OCI-LY1 (cell line): ENCODE measurements at regions not wholly inside any gene's neighbourhood (a gene's known extent, or its start where the extent isn't known, plus 50 kb on each side); places are given as distances from the start of the nearest gene placed in this dataset.

Source experiments
- H2AFZ ChIP-seq: fragments of 200-600 bp; sonication (generic), shearing (Covaris generic); 2 replicates; pipeline ENCODE4 v1.6.0; 2014; ENCODE audit warnings: antibody characterized with exemption, mild to moderate bottlenecking, low read length
- H3F3A ChIP-seq: fragments of 200-600 bp; sonication (generic), shearing (Covaris generic); 2 replicates; pipeline ENCODE4 v1.6.0; 2014; ENCODE audit warnings: mild to moderate bottlenecking, antibody characterized with exemption, low read length, moderate library complexity; ENCODE audit not compliant: insufficient read depth
- H3K27ac ChIP-seq: fragments of 200-600 bp; sonication (generic); 2 replicates; pipeline ENCODE4 v1.5.1; 2014; ENCODE audit warnings: low read length, mixed run types, mild to moderate bottlenecking, low read depth; ENCODE audit not compliant: poor library complexity, severe bottlenecking
- H3K27me3 ChIP-seq: fragments of 200-600 bp; sonication (generic); 2 replicates; pipeline ENCODE4 v1.6.0; 2014; ENCODE audit warnings: antibody characterized with exemption, mild to moderate bottlenecking, low read length, moderate library complexity; ENCODE audit not compliant: insufficient read depth
- H3K36me3 ChIP-seq: fragments of 200-600 bp; sonication (generic); 2 replicates; pipeline ENCODE4 v1.6.1; 2014; ENCODE audit warnings: mild to moderate bottlenecking, antibody characterized with exemption, low read length, moderate library complexity, mixed read lengths; ENCODE audit not compliant: insufficient read depth
- H3K4me1 ChIP-seq: fragments of 200-600 bp; sonication (generic); 2 replicates; pipeline ENCODE4 v1.5.1; 2014; ENCODE audit warnings: mild to moderate bottlenecking, low read length, moderate library complexity; ENCODE audit not compliant: insufficient read depth, severe bottlenecking
- H3K4me2 ChIP-seq: fragments of 200-600 bp; sonication (generic), shearing (Covaris generic); 2 replicates; pipeline ENCODE4 v1.6.1; 2014; ENCODE audit warnings: low read length
- H3K4me3 ChIP-seq: fragments of 200-600 bp; sonication (generic); 2 replicates; pipeline ENCODE4 v1.5.1; 2014; ENCODE audit warnings: low read length, low read depth, mild to moderate bottlenecking, mixed read lengths; ENCODE audit not compliant: poor library complexity, severe bottlenecking
- H3K79me2 ChIP-seq: fragments of 200-600 bp; shearing (Covaris generic); 2 replicates; pipeline ENCODE4 v1.6.1; 2016; ENCODE audit warnings: mixed run types, low read length, mixed read lengths; ENCODE audit not compliant: insufficient read depth
- H3K9ac ChIP-seq: fragments of 200-600 bp; sonication (generic), shearing (Covaris generic); 2 replicates; pipeline ENCODE4 v1.6.1; 2014; ENCODE audit warnings: mild to moderate bottlenecking, low read length, mixed read lengths
- H3K9me2 ChIP-seq: fragments of 200-600 bp; sonication (generic), shearing (Covaris generic); 2 replicates; pipeline ENCODE4 v1.6.1; 2014; ENCODE audit warnings: low read depth, mild to moderate bottlenecking, low read length, mixed read lengths
- H3K9me3 ChIP-seq: fragments of 200-600 bp; shearing (Covaris generic); 2 replicates; pipeline ENCODE4 v1.6.1; 2014; ENCODE audit warnings: low read length, mixed read lengths
- H4K20me1 ChIP-seq: fragments of 200-600 bp; sonication (generic), shearing (Covaris generic); 2 replicates; pipeline ENCODE4 v1.6.0; 2016; ENCODE audit warnings: mild to moderate bottlenecking, low read length; ENCODE audit not compliant: insufficient read depth
- EZH2 ChIP-seq: fragments of 200-600 bp; sonication (generic), shearing (Covaris generic); IDR thresholded peaks from 2 replicates; pipeline ENCODE4 v1.8.0; 2017; ENCODE audit warnings: borderline replicate concordance, mixed run types, mild to moderate bottlenecking, antibody characterized with exemption, low read length, moderate library complexity, mixed read lengths
- TF ChIP-seq, protein P1 (sequence below): fragments of 200-600 bp; sonication (generic), shearing (Covaris generic); IDR thresholded peaks from 2 replicates; pipeline ENCODE4 v1.5.1; 2017; ENCODE audit warnings: mild to moderate bottlenecking, antibody characterized with exemption, low read length, moderate library complexity, mixed read lengths

DNA sequence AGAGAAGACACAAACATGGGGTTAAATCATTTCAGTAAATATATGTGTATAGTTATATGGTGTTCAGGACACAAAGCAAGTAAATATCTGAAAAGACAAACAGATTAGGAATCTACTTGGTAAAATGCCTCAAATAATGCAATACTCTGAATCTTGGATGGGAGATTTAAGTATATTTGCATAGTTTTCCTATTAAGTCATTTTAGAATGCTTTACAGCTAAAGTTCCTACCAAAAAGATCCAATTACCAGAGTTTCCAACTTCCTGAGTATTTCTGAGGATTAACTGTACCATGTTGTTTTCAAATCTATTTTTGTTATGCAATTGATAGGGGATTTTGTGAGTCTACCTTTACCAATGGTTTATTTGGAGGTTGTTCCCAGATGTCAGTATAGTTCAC is 424.4 kb upstream of the CCDC179 start:
- Histone ChIP-seq H3K4me2 (no peak overlapping the region), H3K9me2 (no peaks in the 10 kb centered on the region), H3K27me3 (no peaks in the 10 kb centered on the region), H3K9ac (no peak overlapping the region), H3K27ac (no peak overlapping the region), H3K4me1 (no peaks in the 10 kb centered on the region), H4K20me1 (no peaks in the 10 kb centered on the region), H3K9me3 (no peaks in the 10 kb centered on the region), H3K79me2 (no peaks in the 10 kb centered on the region), H3K36me3 (no peaks in the 10 kb centered on the region), H3F3A (no peaks in the 10 kb centered on the region), H3K4me3 (no peak overlapping the region), H2AFZ (no peak overlapping the region)
- no peak for TF ChIP-seq EZH2
- TF ChIP-seq, protein P1, sequence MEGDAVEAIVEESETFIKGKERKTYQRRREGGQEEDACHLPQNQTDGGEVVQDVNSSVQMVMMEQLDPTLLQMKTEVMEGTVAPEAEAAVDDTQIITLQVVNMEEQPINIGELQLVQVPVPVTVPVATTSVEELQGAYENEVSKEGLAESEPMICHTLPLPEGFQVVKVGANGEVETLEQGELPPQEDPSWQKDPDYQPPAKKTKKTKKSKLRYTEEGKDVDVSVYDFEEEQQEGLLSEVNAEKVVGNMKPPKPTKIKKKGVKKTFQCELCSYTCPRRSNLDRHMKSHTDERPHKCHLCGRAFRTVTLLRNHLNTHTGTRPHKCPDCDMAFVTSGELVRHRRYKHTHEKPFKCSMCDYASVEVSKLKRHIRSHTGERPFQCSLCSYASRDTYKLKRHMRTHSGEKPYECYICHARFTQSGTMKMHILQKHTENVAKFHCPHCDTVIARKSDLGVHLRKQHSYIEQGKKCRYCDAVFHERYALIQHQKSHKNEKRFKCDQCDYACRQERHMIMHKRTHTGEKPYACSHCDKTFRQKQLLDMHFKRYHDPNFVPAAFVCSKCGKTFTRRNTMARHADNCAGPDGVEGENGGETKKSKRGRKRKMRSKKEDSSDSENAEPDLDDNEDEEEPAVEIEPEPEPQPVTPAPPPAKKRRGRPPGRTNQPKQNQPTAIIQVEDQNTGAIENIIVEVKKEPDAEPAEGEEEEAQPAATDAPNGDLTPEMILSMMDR: no peak

- Histone ChIP-seq H4K20me1 (no peaks in the 10 kb centered on the region), H3K9me3 (no peaks in the 10 kb centered on the region), H3K4me2 (no peak overlapping the region), H2AFZ (no peak overlapping the region), H3K79me2 (no peaks in the 10 kb centered on the region), H3K4me3 (no peak overlapping the region), H3K4me1 (no peaks in the 10 kb centered on the region), H3K9me2 (no peaks in the 10 kb centered on the region), H3K27me3 (no peaks in the 10 kb centered on the region), H3K36me3 (no peaks in the 10 kb centered on the region), H3K27ac (no peak overlapping the region), H3F3A (no peaks in the 10 kb centered on the region), H3K9ac (no peak overlapping the region)
- TF ChIP-seq, protein P1: no peak
- TF ChIP-seq EZH2: no peak
Measured at GRCh38 chr11:23288003-23288783, 427.9 kb upstream of the CCDC179 start.

- Histone ChIP-seq H3K4me2 (no peak overlapping the region), H3K36me3 (no peaks in the 10 kb centered on the region), H3K4me1 (no peaks in the 10 kb centered on the region), H3K9me2 (no peaks in the 10 kb centered on the region), H3K27me3 (no peaks in the 10 kb centered on the region), H3K4me3 (no peak overlapping the region), H2AFZ (no peak overlapping the region), H3K9me3 (no peaks in the 10 kb centered on the region), H3K79me2 (no peaks in the 10 kb centered on the region), H3K9ac (no peak overlapping the region), H4K20me1 (no peaks in the 10 kb centered on the region), H3F3A (no peaks in the 10 kb centered on the region), H3K27ac (no peak overlapping the region)
- no peak for TF ChIP-seq EZH2
- TF ChIP-seq, protein P1: no peak
Measured at GRCh38 chr11:23295241-23295640, 435.0 kb upstream of the CCDC179 start.
